GM23248 (cell line): ENCODE measurements at regions not wholly inside any gene's neighbourhood (a gene's known extent, or its start where the extent isn't known, plus 50 kb on each side); places are given as distances from the start of the nearest gene placed in this dataset.

Experiments used
- DNase-seq: peaks from one replicate; pipeline ENCODE4 v3.0.0-alpha.2; 2015
- H2AFZ ChIP-seq: fragments of 200-600 bp; sonication (generic); 2 replicates; pipeline ENCODE4 v1.6.1; 2016; ENCODE audit warnings: antibody characterized with exemption
- H3F3A ChIP-seq: fragments of 200-600 bp; sonication (generic); 2 replicates; pipeline ENCODE4 v1.6.1; 2016; ENCODE audit warnings: mild to moderate bottlenecking, antibody characterized with exemption, mixed run types; ENCODE audit not compliant: insufficient read depth
- H3K27ac ChIP-seq: fragments of 200-600 bp; sonication (generic); 2 replicates; pipeline ENCODE4 v1.5.1; 2016; ENCODE audit warnings: mild to moderate bottlenecking
- H3K27me3 ChIP-seq: fragments of 200-600 bp; sonication (generic); replicated peaks from 2 replicates; pipeline ENCODE4 v1.6.1; 2016; ENCODE audit warnings: mild to moderate bottlenecking; ENCODE audit not compliant: insufficient read depth
- H3K36me3 ChIP-seq: fragments of 200-600 bp; sonication (generic); 2 replicates; pipeline ENCODE4 v1.6.1; 2016; ENCODE audit warnings: low read depth, mild to moderate bottlenecking
- H3K4me1 ChIP-seq: fragments of 200-600 bp; sonication (generic); 2 replicates; pipeline ENCODE4 v1.6.1; 2016; ENCODE audit warnings: mild to moderate bottlenecking; ENCODE audit not compliant: insufficient read depth
- H3K4me2 ChIP-seq: fragments of 200-600 bp; sonication (generic); one replicate; pipeline ENCODE4 v1.6.1; 2016; ENCODE audit warnings: mild to moderate bottlenecking; ENCODE audit not compliant: unreplicated experiment
- H3K4me3 ChIP-seq: fragments of 200-600 bp; sonication (generic); 2 replicates; pipeline ENCODE4 v1.5.1; 2016; ENCODE audit warnings: mild to moderate bottlenecking
- H3K79me2 ChIP-seq: fragments of 200-600 bp; sonication (generic); 2 replicates; pipeline ENCODE4 v1.6.1; 2016; ENCODE audit warnings: mild to moderate bottlenecking; ENCODE audit not compliant: insufficient read depth
- H3K9ac ChIP-seq: fragments of 200-600 bp; sonication (generic); 2 replicates; pipeline ENCODE4 v1.6.1; 2016; ENCODE audit warnings: mild to moderate bottlenecking
- H3K9me2 ChIP-seq: fragments of 200-600 bp; sonication (generic); 2 replicates; pipeline ENCODE4 v1.6.1; 2016; ENCODE audit warnings: mixed run types, mild to moderate bottlenecking, moderate library complexity; ENCODE audit not compliant: insufficient read depth
- H3K9me3 ChIP-seq: fragments of 200-600 bp; sonication (generic); one replicate; pipeline ENCODE4 v1.6.1; 2017; ENCODE audit warnings: low read depth
- H4K20me1 ChIP-seq: fragments of 200-600 bp; sonication (generic); 2 replicates; pipeline ENCODE4 v1.6.0; 2016; ENCODE audit not compliant: insufficient read depth
- EZH2 ChIP-seq: fragments of 200-600 bp; sonication (generic); IDR thresholded peaks from 2 replicates; pipeline ENCODE4 v1.6.1; 2018; ENCODE audit warnings: antibody characterized with exemption, mild to moderate bottlenecking; ENCODE audit not compliant: insufficient read depth, poor library complexity, severe bottlenecking
- EZH2phosphoT487 ChIP-seq: fragments of 200-600 bp; sonication (generic); IDR thresholded peaks from 2 replicates; pipeline ENCODE4 v1.6.1; 2018; ENCODE audit warnings: antibody characterized with exemption, moderate library complexity, mild to moderate bottlenecking, low read depth; ENCODE audit not compliant: insufficient read depth
- WGBS, 2 experiments: methylation state at CpG; one replicate each; pipeline ENCODE4 v1.1.6; 2015 to 2017; ENCODE audit warnings: low lambda C conversion rate in 2 of 2, low coverage in 1 of 2; ENCODE audit errors: missing lambda C conversion rate in 2 of 2; 5-methylcytosine and 5-hydroxymethylcytosine counted together
- in situ Hi-C: fragments of 300-500 bp; cut with MboI; formaldehyde crosslinking; loops from 2 replicates; pipeline ENCODE4 v1.15.0; 2020

- WGBS, 2 experiments, result 0 to 2% methylated on average over 1 of the region's 1 CpG
- in situ Hi-C loops, result no loop called here
- no peak for TF ChIP-seq EZH2phosphoT487
- TF ChIP-seq EZH2, result no peak
These were observed 354.9 kb upstream of the HS3ST1 start for GRCh38 chr4:11783588-11783987.

DNA sequence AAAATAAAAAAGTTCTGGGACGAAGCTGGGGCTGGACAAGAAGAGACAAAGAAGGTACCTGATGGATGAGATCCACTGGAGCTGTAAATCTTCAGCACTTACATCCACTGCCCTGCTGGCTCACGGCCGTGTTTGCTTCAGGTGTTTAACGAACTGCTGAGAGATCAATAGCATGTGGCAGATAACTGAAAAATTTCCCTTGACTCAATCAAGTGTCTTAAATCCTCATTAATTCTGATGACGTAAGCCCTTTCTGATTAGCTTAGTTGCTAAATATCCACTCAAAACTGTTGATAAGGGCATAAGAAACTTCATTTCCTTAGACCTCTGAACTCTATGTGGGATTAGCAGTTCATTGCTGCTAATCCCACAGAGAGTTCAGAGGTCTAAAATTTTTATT, 354.2 kb upstream of the HS3ST1 start:
- no peaks in the 10 kb centered on the region for H3K9me3 ChIP-seq
- H3K36me3 ChIP-seq, result no peaks in the 10 kb centered on the region
- no peak overlapping the region for H3K9ac ChIP-seq
- in situ Hi-C loops, result no loop called here
- H3F3A ChIP-seq, result no peaks in the 10 kb centered on the region
- H2AFZ ChIP-seq, result no peak overlapping the region
- no peaks in the 10 kb centered on the region for H3K4me1 ChIP-seq
- no peaks in the 10 kb centered on the region for H4K20me1 ChIP-seq
- H3K4me3 ChIP-seq, result no peak overlapping the region
- no peaks in the 10 kb centered on the region for H3K9me2 ChIP-seq
- no peak for TF ChIP-seq EZH2phosphoT487
- no peak for TF ChIP-seq EZH2
- no peak for DNase-seq
- no peak overlapping the region for H3K4me2 ChIP-seq
- no peak overlapping the region for H3K27ac ChIP-seq
- H3K27me3 ChIP-seq, result no peaks in the 10 kb centered on the region
- 20 to 24% methylated on average over 5 of the region's 5 CpGs for WGBS, 2 experiments
- no peaks in the 10 kb centered on the region for H3K79me2 ChIP-seq

More at GRCh38 chr4:11783588-11783987, 354.9 kb upstream of the HS3ST1 start:
- Histone ChIP-seq H3K27ac (no peak overlapping the region), H3K9ac (no peak overlapping the region), H3K9me2 (no peaks in the 10 kb centered on the region), H2AFZ (no peak overlapping the region), H3K4me1 (no peaks in the 10 kb centered on the region), H4K20me1 (no peaks in the 10 kb centered on the region), H3K79me2 (no peaks in the 10 kb centered on the region), H3K36me3 (no peaks in the 10 kb centered on the region), H3K4me2 (no peak overlapping the region), H3K4me3 (no peak overlapping the region), H3F3A (no peaks in the 10 kb centered on the region), H3K27me3 (no peaks in the 10 kb centered on the region), H3K9me3 (no peaks in the 10 kb centered on the region)
- DNase-seq, result no peak

DNA sequence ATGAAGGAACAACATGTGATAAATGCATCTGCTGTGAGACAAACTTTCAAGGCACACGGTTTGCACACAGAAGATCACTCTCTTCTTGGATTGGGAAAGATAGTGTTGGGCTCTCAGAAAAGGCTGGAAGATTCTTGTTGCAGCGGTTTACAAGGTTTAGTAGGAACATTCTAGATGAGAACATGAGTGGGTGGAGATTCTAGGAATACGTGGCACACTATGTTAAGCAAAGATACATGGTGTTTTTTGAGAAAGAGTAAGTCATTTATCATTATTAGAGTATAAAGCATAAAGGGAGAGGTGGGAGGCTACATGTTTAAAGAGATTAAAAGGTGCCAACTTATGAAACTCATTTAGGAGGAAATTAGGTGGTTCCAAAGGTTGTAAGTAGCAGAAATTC, 348.8 kb upstream of the HS3ST1 start:
- Histone ChIP-seq H3K79me2 (no peaks in the 10 kb centered on the region), H3K27ac (no peak overlapping the region), H3K9ac (no peak overlapping the region), H4K20me1 (no peaks in the 10 kb centered on the region), H3K4me3 (no peak overlapping the region), H3K9me2 (no peaks in the 10 kb centered on the region), H2AFZ (no peak overlapping the region), H3K4me1 (no peaks in the 10 kb centered on the region), H3K27me3 (no peaks in the 10 kb centered on the region), H3K9me3 (no peaks in the 10 kb centered on the region), H3F3A (no peaks in the 10 kb centered on the region), H3K36me3 (no peaks in the 10 kb centered on the region), H3K4me2 (no peak overlapping the region)
- in situ Hi-C loops, result no loop called here
- no peak for DNase-seq
- TF ChIP-seq EZH2, result no peak
- no peak for TF ChIP-seq EZH2phosphoT487
- WGBS, 2 experiments, result 4 to 6% methylated on average over 3 of the region's 3 CpGs

DNA sequence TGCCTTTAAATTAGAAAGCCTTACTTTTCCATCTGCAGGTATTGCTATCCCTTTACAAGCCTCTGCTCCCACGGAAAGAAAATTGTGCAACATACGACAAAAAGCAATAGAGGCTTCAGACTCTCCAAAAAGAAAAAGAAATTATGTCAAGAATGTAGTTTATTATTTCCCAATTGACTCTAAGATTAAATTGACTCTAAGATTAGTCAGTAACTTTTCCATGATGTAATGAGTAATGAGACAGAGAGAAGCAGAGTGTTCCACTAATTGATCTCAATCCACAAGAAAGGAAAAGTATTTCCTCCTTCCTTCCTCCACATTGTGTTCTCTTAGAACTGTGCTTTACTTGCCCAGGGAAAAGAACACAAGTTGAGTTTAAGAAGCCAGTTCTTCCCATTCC, 345.7 kb upstream of the HS3ST1 start:
- H3F3A ChIP-seq, result no peaks in the 10 kb centered on the region
- TF ChIP-seq EZH2phosphoT487 (no peak), EZH2 (no peak)
- H3K4me1 ChIP-seq, result no peaks in the 10 kb centered on the region
- H3K9me3 ChIP-seq, result no peaks in the 10 kb centered on the region
- no peak overlapping the region for H3K9ac ChIP-seq
- no peak overlapping the region for H3K4me3 ChIP-seq
- H3K36me3 ChIP-seq, result no peaks in the 10 kb centered on the region
- H2AFZ ChIP-seq, result no peak overlapping the region
- in situ Hi-C loops, result no loop called here
- no peaks in the 10 kb centered on the region for H3K79me2 ChIP-seq
- H3K27ac ChIP-seq, result no peak overlapping the region
- no peaks in the 10 kb centered on the region for H3K9me2 ChIP-seq
- WGBS, 2 experiments, result 10 to 30% methylated on average over 2 of the region's 2 CpGs
- H4K20me1 ChIP-seq, result no peaks in the 10 kb centered on the region
- H3K27me3 ChIP-seq, result no peaks in the 10 kb centered on the region
- no peak overlapping the region for H3K4me2 ChIP-seq
- no peak for DNase-seq

- Histone ChIP-seq H3K27ac (no peak overlapping the region), H3K79me2 (no peaks in the 10 kb centered on the region), H3K4me1 (no peaks in the 10 kb centered on the region), H3K4me2 (no peak overlapping the region), H3K27me3 (no peaks in the 10 kb centered on the region), H3K36me3 (no peaks in the 10 kb centered on the region), H3K9ac (no peak overlapping the region), H3K9me3 (no peaks in the 10 kb centered on the region), H4K20me1 (no peaks in the 10 kb centered on the region), H3K9me2 (no peaks in the 10 kb centered on the region), H3F3A (no peaks in the 10 kb centered on the region), H2AFZ (no peak overlapping the region), H3K4me3 (no peak overlapping the region)
- WGBS, 2 experiments, result 15 to 16% methylated on average over 3 of the region's 3 CpGs
- in situ Hi-C loops, result no loop called here
- TF ChIP-seq EZH2 (no peak), EZH2phosphoT487 (no peak)
- DNase-seq, result no peak
These were observed 345.1 kb upstream of the HS3ST1 start for GRCh38 chr4:11773798-11774197.
